ENCODE measurements at regions not wholly inside any gene's neighbourhood (a gene's known extent, or its start where the extent isn't known, plus 50 kb on each side); places are given as distances from the start of the nearest gene placed in this dataset.

DNA sequence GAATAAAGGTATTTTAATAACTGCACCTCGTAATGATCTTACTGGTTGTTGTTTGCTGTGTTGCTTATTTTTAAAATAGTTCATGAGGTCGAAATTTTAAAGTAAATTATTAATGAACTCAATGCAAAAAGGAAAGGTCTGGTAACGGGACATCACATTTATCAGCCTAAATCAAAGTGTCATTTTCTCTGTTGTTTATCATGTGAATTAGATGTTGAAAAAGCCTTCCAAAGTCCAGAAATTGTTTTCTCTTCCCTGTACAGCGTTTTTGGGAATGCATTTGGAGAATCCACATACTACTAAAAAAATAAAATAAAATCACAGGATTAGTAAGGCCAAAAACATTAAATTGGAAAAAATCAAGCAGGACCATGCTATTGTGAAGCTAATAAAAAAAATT is 339.2 kb upstream of the NECTIN3 start (continued):
- TF ChIP-seq, protein P1, sequence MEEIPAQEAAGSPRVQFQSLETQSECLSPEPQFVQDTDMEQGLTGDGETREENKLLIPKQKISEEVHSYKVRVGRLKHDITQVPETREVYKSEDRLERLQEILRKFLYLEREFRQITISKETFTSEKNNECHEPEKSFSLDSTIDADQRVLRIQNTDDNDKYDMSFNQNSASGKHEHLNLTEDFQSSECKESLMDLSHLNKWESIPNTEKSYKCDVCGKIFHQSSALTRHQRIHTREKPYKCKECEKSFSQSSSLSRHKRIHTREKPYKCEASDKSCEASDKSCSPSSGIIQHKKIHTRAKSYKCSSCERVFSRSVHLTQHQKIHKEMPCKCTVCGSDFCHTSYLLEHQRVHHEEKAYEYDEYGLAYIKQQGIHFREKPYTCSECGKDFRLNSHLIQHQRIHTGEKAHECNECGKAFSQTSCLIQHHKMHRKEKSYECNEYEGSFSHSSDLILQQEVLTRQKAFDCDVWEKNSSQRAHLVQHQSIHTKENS (CRISPR knock-in tag; IDR thresholded peaks at IDR 0.05), result no peak
- no peak for TF ChIP-seq RBFOX2 (IDR thresholded peaks at IDR 0.05; ENCODE audit: low read depth, low read length)
- no peak for TF ChIP-seq JUND (IDR thresholded peaks at IDR 0.05; ENCODE audit: borderline replicate concordance, low read depth, low read length)
- TF ChIP-seq JUND (tag; IDR thresholded peaks at IDR 0.05; ENCODE audit: borderline replicate concordance, low read depth, low read length), result no peak

DNA sequence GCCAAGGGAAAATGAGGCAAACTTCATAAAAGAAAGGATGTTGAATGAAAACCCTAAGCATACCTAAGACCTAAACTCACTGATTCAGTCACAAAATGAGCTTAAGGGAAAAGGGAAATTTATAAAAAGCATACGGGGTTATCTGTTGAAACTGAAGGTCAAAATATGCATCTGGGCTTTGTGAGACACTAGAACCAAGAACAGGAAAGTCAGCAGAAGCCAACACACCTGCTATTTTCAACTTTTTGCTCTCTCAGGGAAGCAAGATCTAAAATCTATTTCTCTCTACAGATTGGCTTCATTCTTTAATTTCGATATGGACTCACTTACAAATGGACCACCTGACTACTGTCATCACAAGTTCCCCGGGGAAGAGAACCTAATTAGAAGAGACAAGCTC is 338.6 kb upstream of the NECTIN3 start:
- intact Hi-C loops (cut with micrococcal nuclease), result no loop called here
- Histone ChIP-seq H3K4me2 (ENCODE audit: insufficient read depth, low read length) (no peak overlapping the region), H3K9me3 (replicated peaks; ENCODE audit: control insufficient read depth, insufficient read depth, low read depth, low read length) (no peaks in the 10 kb centered on the region), H3K27ac (ENCODE audit: extremely low read depth, low read depth, low read length) (no peak overlapping the region), H2AFZ (ENCODE audit: low read depth, low read length) (no peak overlapping the region), H3K36me3 (ENCODE audit: control insufficient read depth, insufficient read depth, low read length) (no peaks in the 10 kb centered on the region), H3K4me1 (replicated peaks in 1 of 2; ENCODE audit: control insufficient read depth in 2 of 2, insufficient read depth in 2 of 2, low read length in 2 of 2) (no peaks in the 10 kb centered on the region), H3K79me2 (ENCODE audit: control insufficient read depth, insufficient read depth, low read length) (no peaks in the 10 kb centered on the region), H3K9ac (ENCODE audit: insufficient read depth in 1 of 2, low read depth in 2 of 2, low read length in 2 of 2) (no peak overlapping the region), H3K9me1 (ENCODE audit: control insufficient read depth, insufficient read depth, low read length) (no peaks in the 10 kb centered on the region), H4K20me1 (replicated peaks; ENCODE audit: control insufficient read depth, insufficient read depth, low read length) (no peaks in the 10 kb centered on the region), H3K27me3 (ENCODE audit: control insufficient read depth in 2 of 2, insufficient read depth in 2 of 2, low read length in 2 of 2) (no peaks in the 10 kb centered on the region), H3K4me3 (no peak overlapping the region)
- CTCF ChIA-PET (ENCODE audit: low intra/inter-chr PET ratio), result no interaction called here
- BruUV-seq (replicated peaks), result no TSS peak
- POLR2A ChIA-PET, result no interaction called here
- in situ Hi-C loops (cut with MboI), result no loop called here
- DNase-seq (ENCODE audit: extremely low read depth in 1 of 4, low spot score in 3 of 4), result no peak
- no peak for FAIRE-seq
- WGBS (ENCODE audit: insufficient coverage, low coverage, missing lambda C conversion rate), result 0% methylated on average over 3 of the region's 3 CpGs
- no peak for ATAC-seq
- TF ChIP-seq CHD1 (IDR thresholded peaks at IDR 0.05; ENCODE audit: low read length) (no peak), BRF1 (IDR thresholded peaks at IDR 0.05; ENCODE audit: borderline replicate concordance, extremely low read depth, insufficient read length) (no peak), NEUROD1 (IDR thresholded peaks at IDR 0.05; ENCODE audit: borderline replicate concordance, low read depth, low read length, partially characterized antibody) (no peak), RB1 (IDR thresholded peaks at IDR 0.05; ENCODE audit: low read depth) (no peak), NCOA6 (IDR thresholded peaks at IDR 0.05) (no peak), ATF7 (IDR thresholded peaks at IDR 0.05) (no peak), CBX1 (IDR thresholded peaks at IDR 0.05; ENCODE audit: low read depth) (no peak), CBFA2T2 (conservative IDR thresholded peaks at IDR 0.05) (no peak)
- TF ChIP-seq, protein P2, sequence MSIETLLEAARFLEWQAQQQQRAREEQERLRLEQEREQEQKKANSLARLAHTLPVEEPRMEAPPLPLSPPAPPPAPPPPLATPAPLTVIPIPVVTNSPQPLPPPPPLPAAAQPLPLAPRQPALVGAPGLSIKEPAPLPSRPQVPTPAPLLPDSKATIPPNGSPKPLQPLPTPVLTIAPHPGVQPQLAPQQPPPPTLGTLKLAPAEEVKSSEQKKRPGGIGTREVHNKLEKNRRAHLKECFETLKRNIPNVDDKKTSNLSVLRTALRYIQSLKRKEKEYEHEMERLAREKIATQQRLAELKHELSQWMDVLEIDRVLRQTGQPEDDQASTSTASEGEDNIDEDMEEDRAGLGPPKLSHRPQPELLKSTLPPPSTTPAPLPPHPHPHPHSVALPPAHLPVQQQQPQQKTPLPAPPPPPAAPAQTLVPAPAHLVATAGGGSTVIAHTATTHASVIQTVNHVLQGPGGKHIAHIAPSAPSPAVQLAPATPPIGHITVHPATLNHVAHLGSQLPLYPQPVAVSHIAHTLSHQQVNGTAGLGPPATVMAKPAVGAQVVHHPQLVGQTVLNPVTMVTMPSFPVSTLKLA (conservative IDR thresholded peaks at IDR 0.05), result no peak
- TF ChIP-seq, protein P3, sequence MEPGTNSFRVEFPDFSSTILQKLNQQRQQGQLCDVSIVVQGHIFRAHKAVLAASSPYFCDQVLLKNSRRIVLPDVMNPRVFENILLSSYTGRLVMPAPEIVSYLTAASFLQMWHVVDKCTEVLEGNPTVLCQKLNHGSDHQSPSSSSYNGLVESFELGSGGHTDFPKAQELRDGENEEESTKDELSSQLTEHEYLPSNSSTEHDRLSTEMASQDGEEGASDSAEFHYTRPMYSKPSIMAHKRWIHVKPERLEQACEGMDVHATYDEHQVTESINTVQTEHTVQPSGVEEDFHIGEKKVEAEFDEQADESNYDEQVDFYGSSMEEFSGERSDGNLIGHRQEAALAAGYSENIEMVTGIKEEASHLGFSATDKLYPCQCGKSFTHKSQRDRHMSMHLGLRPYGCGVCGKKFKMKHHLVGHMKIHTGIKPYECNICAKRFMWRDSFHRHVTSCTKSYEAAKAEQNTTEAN (CRISPR knock-in tag; IDR thresholded peaks at IDR 0.05), result no peak

All from K562 (cell line).